GM10266 (cell line): ENCODE measurements at regions not wholly inside any gene's neighbourhood (a gene's known extent, or its start where the extent isn't known, plus 50 kb on each side); places are given as distances from the start of the nearest gene placed in this dataset.

Experiments
- DNase-seq: peaks from one replicate; pipeline ENCODE4 v3.0.0; 2012; ENCODE audit errors: extremely low spot score
- TF ChIP-seq, protein P1 (sequence below): IDR thresholded peaks from 2 replicates; pipeline ENCODE4 v1.5.1; 2012; ENCODE audit warnings: mild to moderate bottlenecking, low read depth; ENCODE audit not compliant: control insufficient read depth, insufficient read depth; ENCODE audit errors: missing control alignments

DNA sequence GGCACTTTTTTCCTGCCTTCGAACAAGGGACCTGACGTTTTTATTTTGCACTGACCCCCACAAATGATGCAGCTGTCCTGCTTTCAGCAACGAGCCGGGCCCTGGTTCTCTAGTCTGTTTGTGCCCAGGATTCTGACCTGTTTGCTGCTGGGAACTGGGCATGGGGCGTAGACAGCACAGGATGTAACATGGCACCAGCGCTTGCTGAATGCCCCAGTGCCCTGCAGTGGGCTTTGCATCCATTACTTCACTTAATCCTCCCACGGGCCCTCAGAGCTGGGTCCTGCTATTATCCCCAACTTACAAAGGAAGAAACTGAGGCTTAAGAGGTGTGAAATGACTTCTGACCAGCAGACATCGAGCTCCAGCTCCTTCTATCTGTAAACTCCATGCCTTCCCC is 80.4 kb upstream of the PMEPA1 start:
- TF ChIP-seq, protein P1, sequence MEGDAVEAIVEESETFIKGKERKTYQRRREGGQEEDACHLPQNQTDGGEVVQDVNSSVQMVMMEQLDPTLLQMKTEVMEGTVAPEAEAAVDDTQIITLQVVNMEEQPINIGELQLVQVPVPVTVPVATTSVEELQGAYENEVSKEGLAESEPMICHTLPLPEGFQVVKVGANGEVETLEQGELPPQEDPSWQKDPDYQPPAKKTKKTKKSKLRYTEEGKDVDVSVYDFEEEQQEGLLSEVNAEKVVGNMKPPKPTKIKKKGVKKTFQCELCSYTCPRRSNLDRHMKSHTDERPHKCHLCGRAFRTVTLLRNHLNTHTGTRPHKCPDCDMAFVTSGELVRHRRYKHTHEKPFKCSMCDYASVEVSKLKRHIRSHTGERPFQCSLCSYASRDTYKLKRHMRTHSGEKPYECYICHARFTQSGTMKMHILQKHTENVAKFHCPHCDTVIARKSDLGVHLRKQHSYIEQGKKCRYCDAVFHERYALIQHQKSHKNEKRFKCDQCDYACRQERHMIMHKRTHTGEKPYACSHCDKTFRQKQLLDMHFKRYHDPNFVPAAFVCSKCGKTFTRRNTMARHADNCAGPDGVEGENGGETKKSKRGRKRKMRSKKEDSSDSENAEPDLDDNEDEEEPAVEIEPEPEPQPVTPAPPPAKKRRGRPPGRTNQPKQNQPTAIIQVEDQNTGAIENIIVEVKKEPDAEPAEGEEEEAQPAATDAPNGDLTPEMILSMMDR = no peak
- no peak for DNase-seq

DNA sequence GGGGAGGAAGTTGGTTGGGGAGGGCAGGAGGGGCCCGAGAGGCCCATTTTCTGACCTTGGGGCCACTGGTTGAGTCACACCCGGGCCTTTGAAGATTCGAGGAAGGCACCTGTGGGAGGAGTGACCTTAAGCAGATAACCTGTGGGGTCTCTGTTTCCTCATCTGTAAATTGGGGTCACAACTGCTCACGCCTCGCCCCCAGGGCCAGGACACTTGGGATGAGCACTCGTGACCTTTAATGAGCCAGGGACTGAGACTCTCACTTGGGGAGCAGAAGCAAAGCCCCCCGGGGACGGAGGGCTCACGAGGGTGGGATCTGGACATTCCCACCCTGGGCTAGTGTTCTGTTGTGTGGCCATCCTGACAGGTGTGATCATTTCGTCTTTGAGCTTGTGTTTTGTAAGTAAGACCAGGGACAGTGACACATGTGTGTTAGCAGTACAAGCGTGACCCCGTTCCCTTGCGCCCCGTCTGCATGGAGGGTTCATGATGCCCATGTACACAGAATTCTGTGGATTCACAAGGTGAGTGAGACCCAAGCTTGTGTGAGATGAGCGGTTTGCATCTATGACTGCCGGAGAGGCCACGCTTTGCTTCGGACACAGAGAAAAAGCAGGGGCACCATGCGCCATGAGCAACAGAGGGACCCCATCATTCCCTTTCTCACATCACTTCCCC is 79.3 kb upstream of the PMEPA1 start:
- no peak for DNase-seq
- TF ChIP-seq, protein P1 = no peak

DNA sequence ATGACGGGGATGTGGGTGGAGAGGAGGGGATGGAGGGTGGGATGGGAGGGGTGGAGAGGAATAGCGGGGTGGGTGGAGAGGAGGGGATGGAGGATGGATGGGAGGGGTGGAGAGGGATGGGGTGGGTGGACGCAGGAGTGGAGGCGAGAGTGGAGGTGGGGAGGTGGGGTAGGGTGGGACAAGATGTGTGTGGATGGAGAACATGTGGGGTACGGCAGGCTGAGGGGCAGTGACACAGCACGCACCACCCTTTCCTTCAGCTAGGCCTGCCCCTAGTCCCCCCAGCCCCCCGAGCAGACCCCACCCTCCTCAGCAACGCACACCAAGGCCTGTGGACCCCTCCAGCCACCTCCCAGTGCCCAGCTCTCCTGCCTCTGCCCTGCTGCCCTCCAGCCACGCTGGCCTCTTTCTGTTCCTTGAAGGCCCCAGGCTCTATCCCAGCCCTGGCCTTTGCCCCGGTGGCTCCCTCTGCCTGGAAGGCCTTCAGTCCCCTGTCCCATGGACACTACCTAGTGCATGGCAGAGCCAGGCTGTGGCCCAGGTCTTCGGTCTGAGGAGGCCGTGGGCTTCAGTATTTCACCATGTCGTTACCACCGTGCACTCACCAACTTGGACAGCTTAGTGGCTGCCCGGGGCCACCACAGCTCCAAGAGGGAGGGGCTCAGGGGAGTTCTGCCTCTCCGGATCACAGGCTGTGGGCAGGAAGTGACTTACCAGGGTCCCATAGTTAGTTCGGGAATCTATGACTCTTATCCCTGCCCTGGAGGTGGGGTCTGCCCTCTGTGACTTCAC is 78.4 kb upstream of the PMEPA1 start:
- TF ChIP-seq, protein P1 = no peak
- no peak for DNase-seq

DNA sequence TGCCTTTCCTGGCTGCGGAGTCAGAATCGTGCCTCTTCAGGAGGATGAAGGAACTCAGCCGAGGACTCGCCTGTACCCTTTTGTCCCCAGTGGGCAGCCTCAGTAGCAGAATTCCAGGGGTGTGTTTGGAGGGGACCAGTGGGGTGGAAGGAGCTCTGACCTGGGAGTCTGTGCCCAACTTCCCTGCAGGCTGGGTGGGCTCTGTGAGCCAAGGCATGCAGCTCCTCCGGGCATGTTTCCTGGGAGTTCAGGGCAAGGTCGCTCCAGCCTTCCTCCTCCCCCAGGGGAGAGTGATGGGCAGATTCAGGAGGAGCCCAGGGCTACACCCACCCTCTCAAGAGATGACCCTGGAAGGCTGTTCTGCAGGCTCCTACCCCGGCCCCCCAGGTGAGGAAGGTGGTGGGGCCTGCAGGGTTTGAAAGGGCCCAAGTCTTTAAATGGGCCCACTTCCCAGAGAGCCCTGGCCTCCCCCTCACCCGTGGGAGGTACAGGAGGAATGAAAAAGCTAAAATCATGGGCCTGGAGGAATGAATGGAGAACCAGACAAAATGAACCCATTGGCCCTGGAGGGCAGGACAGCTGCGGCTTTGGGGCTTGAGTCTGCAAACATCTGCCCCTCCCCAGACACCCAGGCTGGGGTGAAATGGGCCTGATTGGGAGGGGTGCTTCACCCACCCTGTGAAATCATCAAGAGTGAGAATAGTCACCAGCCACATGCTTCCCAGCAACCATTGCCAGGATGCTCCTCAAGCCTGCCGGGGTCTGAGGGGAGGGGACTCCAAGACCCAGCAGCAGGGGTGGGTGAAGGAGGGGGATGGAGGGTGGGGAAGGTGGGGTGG is 77.6 kb upstream of the PMEPA1 start:
- TF ChIP-seq, protein P1 = no peak
- no peak for DNase-seq

DNA sequence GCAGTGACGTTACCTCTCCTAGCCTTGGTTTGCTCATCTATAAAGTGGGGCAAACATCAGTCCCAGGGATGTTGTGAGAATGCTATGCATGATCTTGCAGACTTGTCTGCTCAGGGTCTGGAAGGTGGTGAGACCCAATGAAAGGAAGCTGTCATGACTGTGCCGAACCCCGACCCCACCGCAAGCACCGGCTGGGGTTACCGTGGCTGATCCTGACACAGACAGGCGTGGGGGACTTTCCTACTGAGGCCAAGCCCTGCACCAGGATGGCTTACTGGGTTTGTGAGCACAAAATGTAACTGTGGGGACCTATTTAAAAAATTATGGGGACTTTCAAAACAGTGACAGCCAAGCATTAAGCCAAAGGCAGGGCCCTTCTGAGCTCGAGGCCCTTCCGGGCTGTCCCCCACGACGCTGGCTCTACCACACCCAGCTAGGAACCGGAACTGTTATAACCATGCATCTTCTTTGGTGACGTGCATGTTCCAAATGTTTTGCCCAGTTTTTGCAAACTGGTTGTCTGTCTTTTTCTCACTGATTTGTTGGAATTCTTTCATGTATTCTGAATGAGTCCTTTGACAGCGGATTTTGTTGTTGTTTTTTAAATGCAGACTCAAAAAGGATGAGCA is 76.6 kb upstream of the PMEPA1 start:
- DNase-seq = no peak
- TF ChIP-seq, protein P1 = no peak

DNA sequence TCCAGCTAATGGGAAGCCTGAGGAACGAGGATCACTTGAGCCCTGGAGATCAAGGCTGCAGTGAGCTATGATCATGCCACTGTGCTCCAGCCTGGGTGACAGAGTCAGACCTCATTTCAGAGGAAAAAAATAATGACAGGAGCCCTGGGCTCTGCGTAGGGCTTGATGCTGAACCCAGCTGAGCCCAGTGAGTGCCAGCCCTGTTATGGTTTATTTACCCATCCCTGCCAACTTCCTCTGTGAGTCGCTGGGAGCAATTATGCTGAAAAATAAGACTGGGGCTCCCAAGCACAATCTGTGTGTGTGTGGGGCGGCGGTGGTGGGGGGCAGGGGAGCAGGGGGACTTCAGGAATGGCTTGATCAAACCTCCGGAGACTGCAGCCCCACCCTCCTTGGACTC is 75.9 kb upstream of the PMEPA1 start:
- DNase-seq = no peak
- TF ChIP-seq, protein P1 = no peak
